Astrocyte of the spinal cord (primary cell): ENCODE measurements at regions not wholly inside any gene's neighbourhood (a gene's known extent, or its start where the extent isn't known, plus 50 kb on each side); places are given as distances from the start of the nearest gene placed in this dataset.
A peak's percentile ranks its signal among the peaks of the same experiment; 100 is the strongest.
"Not testable (repeated sequence)": the region's sequence is repeated elsewhere in the genome, so short reads cannot be mapped to it uniquely, and the experiment has no call there.

Experiments
- DNase-seq: peaks from one replicate; pipeline ENCODE4 v3.0.0; 2011; ENCODE audit warnings: low read depth, low spot score
- H3K4me3 ChIP-seq: 2 replicates; pipeline ENCODE4 v1.5.1; 2011; ENCODE audit warnings: low read depth, mild to moderate bottlenecking, low read length, moderate library complexity
- CTCF ChIP-seq: IDR thresholded peaks from 2 replicates; pipeline ENCODE4 v1.5.1; 2012; ENCODE audit warnings: low read depth, mild to moderate bottlenecking, low read length, inconsistent platforms
- in situ Hi-C: cut with HindIII; loops from 2 replicates; pipeline ENCODE4 v1.10.0; 2017; ENCODE audit warnings: low sequenced_read_pairs

GRCh38 chr2:132033365-132033764 is 128.4 kb downstream of the ANKRD30BL start:
- no peak overlapping the region for H3K4me3 ChIP-seq
- in situ Hi-C loops: no loop called here
- TF ChIP-seq CTCF: no peak
- DNase-seq: no peak

GRCh38 chr2:132012046-132012445 is 149.7 kb downstream of the ANKRD30BL start:
- in situ Hi-C loops, DNase-seq, H3K4me3 ChIP-seq: not testable (repeated sequence)

GRCh38 chr2:132009874-132010521 is 151.8 kb downstream of the ANKRD30BL start:
- DNase-seq: peak; percentile 6
- TF ChIP-seq CTCF: no peak
- H3K4me3 ChIP-seq: peak overlapping the region; percentile 43
- in situ Hi-C loops: no loop called here

GRCh38 chr2:132009177-132009873 is 152.4 kb downstream of the ANKRD30BL start:
- H3K4me3 ChIP-seq: peak overlapping the region; percentile 43
- no peak for TF ChIP-seq CTCF
- no peak for DNase-seq
- in situ Hi-C loops: no loop called here

- H3K4me3 ChIP-seq, DNase-seq, in situ Hi-C loops: not testable (repeated sequence)
Measured at GRCh38 chr2:131990751-131991150, 171.0 kb downstream of the ANKRD30BL start.

- DNase-seq, H3K4me3 ChIP-seq, in situ Hi-C loops: not testable (repeated sequence)
Measured at GRCh38 chr2:131966671-131967070, 195.1 kb downstream of the ANKRD30BL start.

GRCh38 chr2:131966256-131966655 is 195.5 kb downstream of the ANKRD30BL start:
- TF ChIP-seq CTCF: no peak
- no peak for DNase-seq

GRCh38 chr2:131958019-131958609 is 203.6 kb downstream of the ANKRD30BL start:
- H3K4me3 ChIP-seq, in situ Hi-C loops, DNase-seq: not testable (repeated sequence)

More at GRCh38 chr2:131966256-131966655, 195.5 kb downstream of the ANKRD30BL start:
- in situ Hi-C loops: no loop called here
- H3K4me3 ChIP-seq: no peak overlapping the region

- H3K4me3 ChIP-seq, in situ Hi-C loops, DNase-seq: not testable (repeated sequence)
Measured at GRCh38 chr2:131948641-131949040, 213.1 kb downstream of the ANKRD30BL start.

- in situ Hi-C loops, H3K4me3 ChIP-seq: not testable (repeated sequence)
- DNase-seq: peak; percentile 54
Measured at GRCh38 chr2:131923287-131923686, 238.5 kb downstream of the ANKRD30BL start.

- H3K4me3 ChIP-seq, in situ Hi-C loops: not testable (repeated sequence)
- DNase-seq: peak; percentile 35
Measured at GRCh38 chr2:131922854-131923253, 238.9 kb downstream of the ANKRD30BL start.
